ENCODE measurements at regions not wholly inside any gene's neighbourhood (a gene's known extent, or its start where the extent isn't known, plus 50 kb on each side); places are given as distances from the start of the nearest gene placed in this dataset.

- TF ChIP-seq, protein P1, sequence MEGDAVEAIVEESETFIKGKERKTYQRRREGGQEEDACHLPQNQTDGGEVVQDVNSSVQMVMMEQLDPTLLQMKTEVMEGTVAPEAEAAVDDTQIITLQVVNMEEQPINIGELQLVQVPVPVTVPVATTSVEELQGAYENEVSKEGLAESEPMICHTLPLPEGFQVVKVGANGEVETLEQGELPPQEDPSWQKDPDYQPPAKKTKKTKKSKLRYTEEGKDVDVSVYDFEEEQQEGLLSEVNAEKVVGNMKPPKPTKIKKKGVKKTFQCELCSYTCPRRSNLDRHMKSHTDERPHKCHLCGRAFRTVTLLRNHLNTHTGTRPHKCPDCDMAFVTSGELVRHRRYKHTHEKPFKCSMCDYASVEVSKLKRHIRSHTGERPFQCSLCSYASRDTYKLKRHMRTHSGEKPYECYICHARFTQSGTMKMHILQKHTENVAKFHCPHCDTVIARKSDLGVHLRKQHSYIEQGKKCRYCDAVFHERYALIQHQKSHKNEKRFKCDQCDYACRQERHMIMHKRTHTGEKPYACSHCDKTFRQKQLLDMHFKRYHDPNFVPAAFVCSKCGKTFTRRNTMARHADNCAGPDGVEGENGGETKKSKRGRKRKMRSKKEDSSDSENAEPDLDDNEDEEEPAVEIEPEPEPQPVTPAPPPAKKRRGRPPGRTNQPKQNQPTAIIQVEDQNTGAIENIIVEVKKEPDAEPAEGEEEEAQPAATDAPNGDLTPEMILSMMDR (IDR thresholded peaks at IDR 0.05): no peak
- TF ChIP-seq POLR2A (IDR thresholded peaks at IDR 0.05): no peak
Measured at GRCh38 chr22:44648085-44648820, 53.8 kb upstream of the PRR5 start.
